ENCODE measurements at regions not wholly inside any gene's neighbourhood (a gene's known extent, or its start where the extent isn't known, plus 50 kb on each side); places are given as distances from the start of the nearest gene placed in this dataset.
"Not testable (repeated sequence)": the region's sequence is repeated elsewhere in the genome, so short reads cannot be mapped to it uniquely, and the experiment has no call there.

DNA sequence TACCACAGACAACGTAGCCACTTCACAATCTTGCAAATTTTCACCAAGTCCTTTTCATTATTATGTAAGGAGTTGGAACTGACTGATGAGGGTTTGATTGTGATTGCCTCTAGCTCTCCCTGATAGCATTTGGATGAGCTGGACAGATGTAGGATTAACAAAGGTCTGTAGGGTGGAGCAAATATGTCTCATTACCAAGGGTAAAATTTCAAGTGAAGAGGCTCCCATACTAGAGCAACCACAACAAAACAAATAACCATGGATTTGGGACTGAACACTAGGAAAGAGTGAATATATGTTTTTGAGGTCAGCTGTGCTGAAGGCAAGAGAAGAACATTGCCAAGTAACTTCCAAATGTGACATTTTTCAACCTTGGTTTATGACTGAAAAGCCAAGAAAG lies 281.7 kb downstream of the NEBL start:
- no peak for DNase-seq (ENCODE audit: low spot score)

DNA sequence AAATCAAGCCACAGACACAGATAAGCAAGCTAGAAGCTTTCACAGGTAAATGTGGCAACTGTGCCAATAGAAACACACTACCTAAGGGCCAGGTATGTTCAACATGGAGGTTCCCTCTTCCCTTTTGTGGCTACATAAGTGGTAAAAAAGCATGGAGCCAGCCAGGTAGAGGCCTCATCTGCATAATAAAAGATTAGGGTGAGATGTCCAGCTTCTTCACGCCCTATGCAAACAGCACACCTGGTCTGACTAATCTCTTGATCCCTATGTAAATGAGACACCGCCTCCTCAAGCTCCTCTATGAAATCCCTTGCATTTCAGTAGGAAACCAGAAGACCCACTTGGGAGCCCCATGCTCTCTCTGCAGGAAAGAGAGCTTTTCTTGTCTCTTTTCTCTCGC lies 282.2 kb downstream of the NEBL start:
- no peak for DNase-seq (ENCODE audit: low spot score)

GRCh38 chr10:20608503-20608902 lies 288.6 kb downstream of the NEBL start:
- no peak for DNase-seq (ENCODE audit: low spot score)

GRCh38 chr10:20606985-20607384 lies 290.1 kb downstream of the NEBL start:
- DNase-seq (ENCODE audit: low spot score) = no peak

DNA sequence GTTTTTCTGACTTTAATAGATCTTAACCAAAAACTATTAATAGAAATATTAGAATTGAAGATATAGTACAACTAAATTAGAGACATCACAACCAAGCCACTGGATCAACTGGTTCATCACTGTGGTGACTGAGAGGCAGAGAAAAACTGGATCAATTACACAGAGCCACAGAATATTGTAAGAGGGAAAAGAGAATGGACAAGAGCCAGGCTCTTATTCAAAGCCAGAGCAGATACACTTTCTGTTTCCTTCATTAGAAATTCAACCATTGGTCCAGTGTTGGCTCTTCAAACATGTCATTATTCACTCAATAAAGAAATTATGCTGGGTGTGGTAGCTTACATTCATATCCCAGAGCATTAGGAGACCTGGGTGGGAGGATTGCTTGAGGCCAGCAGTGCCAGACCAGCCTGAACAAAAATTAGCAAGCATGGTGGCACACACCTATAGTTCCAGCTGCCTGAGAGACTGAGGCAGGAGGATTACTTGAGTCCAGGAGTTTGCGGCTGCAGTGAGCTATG lies 295.1 kb downstream of the NEBL start:
- no peak for DNase-seq (ENCODE audit: low spot score)

GRCh38 chr10:20598590-20598989 lies 298.5 kb downstream of the NEBL start:
- no peak for DNase-seq (ENCODE audit: low spot score)

GRCh38 chr10:20596911-20597310 lies 300.2 kb downstream of the NEBL start:
- no peak for DNase-seq (ENCODE audit: low spot score)

- DNase-seq (ENCODE audit: low spot score) = no peak
Measured at GRCh38 chr10:20596065-20596755, 300.9 kb downstream of the NEBL start.

- no peak for DNase-seq (ENCODE audit: low spot score)
Measured at GRCh38 chr10:20593649-20594048, 303.5 kb downstream of the NEBL start.

DNA sequence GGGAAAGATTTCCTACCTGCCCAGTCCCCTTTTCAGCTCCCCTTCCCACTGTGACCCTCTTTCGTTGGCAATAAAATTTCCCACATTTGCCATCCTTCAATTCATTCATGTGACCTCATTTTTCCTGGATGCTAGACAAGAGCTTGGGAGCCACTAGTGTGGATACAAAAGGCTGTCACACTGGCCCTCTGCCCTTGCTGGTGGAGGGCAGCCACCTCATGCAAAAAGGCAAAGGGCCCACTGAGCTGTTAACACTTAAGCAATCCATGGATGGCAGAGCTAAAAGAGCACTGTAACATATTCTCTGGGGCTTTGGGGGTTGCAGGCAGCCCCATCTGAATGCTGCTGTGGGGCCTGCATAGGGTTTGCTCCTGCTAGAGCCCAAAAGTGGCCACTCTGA lies 315.1 kb downstream of the NEBL start:
- no peak for DNase-seq (ENCODE audit: low spot score)

- DNase-seq (ENCODE audit: low spot score) = no peak
Measured at GRCh38 chr10:20573924-20574323, 323.2 kb downstream of the NEBL start.

DNA sequence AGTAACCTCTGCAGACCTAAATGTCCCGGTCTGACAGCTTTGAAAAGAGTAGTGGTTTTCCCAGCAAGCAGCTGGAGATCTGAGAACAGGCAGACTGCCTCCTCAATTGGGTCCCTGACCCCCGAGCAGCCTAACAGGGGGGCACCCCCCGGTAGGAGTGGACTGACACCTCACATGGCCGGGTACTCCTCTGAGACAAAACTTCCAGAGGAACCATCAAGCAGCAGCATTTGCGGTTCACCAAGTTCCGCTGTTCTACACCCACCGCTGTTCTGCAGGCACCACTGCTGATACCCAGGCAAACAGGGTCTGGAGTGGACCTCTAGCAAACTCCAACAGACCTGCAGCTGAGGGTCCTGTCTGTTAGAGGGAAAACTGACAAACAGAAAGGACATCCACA lies 341.1 kb downstream of the NEBL start:
- not testable (repeated sequence) for DNase-seq (ENCODE audit: low spot score)

DNA sequence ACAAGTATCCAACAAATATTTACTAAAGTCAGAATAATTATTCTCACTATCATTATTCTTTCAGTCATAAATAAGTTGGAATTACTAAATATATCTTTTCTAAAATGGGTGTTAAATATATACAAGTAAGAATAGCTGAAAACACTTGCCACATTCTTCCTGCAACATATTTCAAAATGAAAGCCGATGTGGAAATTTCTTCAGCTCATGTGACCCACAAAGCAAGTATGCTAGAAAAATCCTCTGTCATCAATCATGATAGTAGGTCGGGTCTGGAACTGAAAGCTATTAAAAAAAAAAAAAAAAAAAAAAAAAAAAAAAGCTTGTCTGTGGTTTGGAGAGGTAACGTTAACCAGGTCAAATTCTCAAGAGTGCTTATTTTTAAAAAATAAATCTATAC lies 344.7 kb downstream of the NEBL start:
- DNase-seq (ENCODE audit: low spot score) = no peak

- DNase-seq (ENCODE audit: low spot score) = no peak
Measured at GRCh38 chr10:20551761-20552160, 345.4 kb downstream of the NEBL start.

DNA sequence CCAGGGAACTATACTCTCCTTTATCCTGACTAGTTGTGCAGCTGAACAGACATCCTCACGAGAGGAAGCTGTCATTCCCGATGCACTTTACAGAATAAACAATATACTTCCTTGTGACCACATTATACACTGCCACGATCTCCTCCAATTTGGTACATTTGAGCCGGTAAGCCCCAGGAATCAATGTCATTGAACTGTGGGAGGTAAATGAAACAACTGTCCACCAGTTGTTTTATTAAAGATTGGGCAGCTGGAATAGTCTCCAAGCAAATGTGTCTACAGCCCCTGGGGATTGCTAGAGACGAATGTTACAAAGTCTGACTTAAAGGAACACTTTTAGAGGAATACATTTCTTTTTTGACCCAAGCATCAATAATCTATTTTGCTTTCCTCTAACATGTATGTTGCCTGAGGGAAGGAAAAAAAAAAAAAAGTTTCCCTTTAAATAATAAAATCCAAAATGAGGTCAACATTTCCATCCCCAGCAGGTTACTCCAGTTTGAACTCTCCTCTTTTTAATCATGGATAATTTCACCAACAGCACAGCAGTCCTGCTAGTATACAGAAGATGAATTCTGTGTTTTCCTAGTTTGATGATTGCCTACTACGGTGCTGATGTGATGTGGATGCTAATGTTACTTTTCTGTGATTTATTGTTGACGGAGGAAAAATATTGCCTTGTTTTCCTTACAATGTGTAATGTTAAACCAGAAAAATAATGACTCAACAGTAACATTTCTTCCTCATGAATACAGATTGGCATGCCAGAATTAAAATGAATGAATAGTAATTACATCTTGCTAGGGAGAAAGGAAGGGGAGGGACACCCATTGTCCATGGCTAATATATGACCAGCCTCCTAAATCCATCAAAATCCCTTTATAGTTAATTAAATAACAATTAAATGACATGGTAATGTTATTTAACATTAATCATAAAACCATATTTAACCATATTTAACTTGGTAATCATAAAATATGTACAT lies 360.9 kb downstream of the NEBL start:
- DNase-seq (ENCODE audit: low spot score) = no peak

DNA sequence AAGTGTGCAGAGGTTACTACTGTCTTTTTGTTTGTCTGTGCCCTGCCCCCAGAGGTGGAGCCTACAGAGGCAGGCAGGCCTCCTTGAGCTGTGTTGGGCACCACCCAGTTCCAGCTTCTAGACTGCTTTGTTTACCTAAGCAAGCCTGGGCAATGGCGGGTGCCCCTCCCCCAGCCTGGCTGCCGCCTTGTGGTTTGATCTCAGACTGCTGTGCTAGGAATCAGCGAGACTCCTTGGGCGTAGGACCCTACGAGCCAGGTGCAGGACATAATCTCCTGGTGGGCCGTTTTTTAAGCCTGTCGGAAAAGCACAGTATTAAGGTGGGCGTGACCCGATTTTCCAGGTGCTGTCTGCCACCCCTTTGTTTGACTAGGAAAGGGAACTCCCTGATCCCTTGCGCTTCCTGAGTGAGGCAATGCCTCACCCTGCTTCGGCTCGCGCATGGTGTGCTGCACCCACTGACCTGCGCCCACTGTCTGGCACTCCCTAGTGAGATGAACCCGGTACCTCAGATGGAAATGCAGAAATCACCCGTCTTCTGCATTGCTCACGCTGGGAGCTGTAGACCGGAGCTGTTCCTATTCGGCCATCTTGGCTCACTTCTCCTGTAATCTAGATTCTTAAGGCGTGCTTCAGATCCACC lies 365.7 kb downstream of the NEBL start:
- DNase-seq (ENCODE audit: low spot score) = not testable (repeated sequence)

GRCh38 chr10:20521186-20521585 lies 375.9 kb downstream of the NEBL start:
- DNase-seq (ENCODE audit: low spot score) = no peak

DNA sequence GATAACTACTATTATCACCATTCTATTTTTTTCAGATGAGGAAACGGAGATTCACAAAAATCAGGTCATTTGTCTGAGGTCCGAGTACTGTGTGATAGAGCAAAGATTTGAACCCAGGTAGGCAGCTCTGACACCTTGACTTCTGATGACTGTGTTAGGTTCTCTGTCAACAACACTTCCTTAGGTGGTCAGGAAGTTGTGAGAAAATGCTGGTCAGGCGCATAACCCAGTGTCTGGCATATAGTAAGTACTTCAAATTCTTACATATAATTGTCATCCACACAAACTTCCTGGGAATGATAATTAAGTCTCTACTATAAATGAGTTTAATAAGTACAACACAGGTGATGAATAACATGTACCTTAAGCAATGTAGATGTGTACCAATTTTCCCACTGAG lies 381.5 kb downstream of the NEBL start:
- no peak for DNase-seq (ENCODE audit: low spot score)

DNA sequence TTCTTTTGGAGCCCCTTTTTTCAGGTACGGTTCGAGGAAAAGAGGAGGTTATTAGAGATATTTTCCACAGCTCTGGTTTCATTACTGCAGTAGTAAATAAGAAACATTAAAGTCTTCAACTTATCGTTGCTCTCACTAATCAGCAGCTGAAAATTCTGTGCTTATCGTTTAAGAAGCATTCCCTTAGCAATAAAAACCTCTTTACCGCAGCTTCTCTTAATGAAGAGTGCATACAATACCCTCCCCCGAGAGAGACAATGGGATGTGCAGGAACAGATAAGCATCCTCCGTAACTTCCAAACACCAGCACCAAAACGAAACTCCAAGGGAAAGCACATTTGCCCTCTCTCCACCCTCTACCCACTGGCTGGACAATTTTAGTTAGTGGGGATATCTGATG lies 384.5 kb downstream of the NEBL start:
- DNase-seq (ENCODE audit: low spot score) = no peak

DNA sequence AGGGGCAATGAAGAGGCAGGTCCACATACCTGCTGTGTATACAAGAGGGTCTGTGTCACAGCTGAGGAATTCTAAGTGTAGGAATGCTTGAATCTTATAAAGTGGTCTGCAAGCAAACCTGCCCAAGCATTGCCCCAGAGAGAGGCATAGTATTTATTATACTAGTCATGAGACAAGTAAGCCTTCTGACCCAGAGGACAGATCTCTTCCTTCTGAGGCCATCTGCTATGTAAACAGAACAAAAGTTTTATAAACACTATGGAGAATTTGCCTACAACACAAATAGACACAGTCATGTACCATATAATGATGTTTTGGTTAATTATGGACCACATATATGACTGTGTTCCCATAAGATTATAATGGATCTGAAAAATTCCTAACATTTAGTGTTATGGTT lies 388.2 kb downstream of the NEBL start:
- DNase-seq (ENCODE audit: low spot score) = no peak

- DNase-seq (ENCODE audit: low spot score) = no peak
Measured at GRCh38 chr10:20502903-20503585, 394.1 kb downstream of the NEBL start.

DNA sequence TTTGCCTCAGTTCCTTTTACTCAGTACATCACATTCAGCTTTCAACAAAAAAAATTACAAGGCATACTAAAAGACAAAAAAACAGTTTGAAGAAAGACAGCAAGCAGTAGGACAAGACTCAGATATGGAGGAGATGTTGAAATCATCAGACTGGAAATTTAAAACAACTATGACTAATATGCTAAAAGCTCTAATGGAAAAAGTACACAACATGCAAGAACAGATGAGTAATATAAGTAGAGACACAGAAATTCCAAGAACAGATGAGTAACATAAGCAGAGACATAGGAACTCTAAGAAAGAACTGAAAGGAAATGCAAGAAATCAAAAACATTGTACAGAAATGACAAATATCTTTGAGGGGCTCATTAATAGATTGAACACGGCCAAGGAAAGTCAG lies 402.6 kb downstream of the NEBL start:
- no peak for DNase-seq (ENCODE audit: low spot score)
